H1 (cell line): ENCODE measurements at regions not wholly inside any gene's neighbourhood (a gene's known extent, or its start where the extent isn't known, plus 50 kb on each side); places are given as distances from the start of the nearest gene placed in this dataset.

Experiments
- ATF3 ChIP-seq: IDR thresholded peaks from 2 replicates; pipeline ENCODE4 v1.6.1; 2011; ENCODE audit warnings: low read depth, mild to moderate bottlenecking, low read length; ENCODE audit not compliant: insufficient read depth
- BCL11A ChIP-seq, 2 experiments: IDR thresholded peaks; one replicate each; pipeline ENCODE4 v1.6.1; 2011; ENCODE audit warnings: low read depth in 2 of 2, low read length in 2 of 2, mild to moderate bottlenecking in 2 of 2
- CHD1 ChIP-seq: IDR thresholded peaks from 2 replicates; pipeline ENCODE4 v1.6.1; 2012; ENCODE audit warnings: low read depth, low read length, improper control_type of control experiment
- CHD7 ChIP-seq: fragments of 300-600 bp; sonication (generic); IDR thresholded peaks from 2 replicates; pipeline ENCODE4 v1.7.1; 2012; ENCODE audit warnings: low read length, moderate library complexity, mild to moderate bottlenecking, inconsistent platforms; ENCODE audit not compliant: insufficient replicate concordance
- KDM4A ChIP-seq: IDR thresholded peaks from one replicate; pipeline ENCODE4 v1.7.1; 2012; ENCODE audit warnings: low read depth, mild to moderate bottlenecking, moderate library complexity, low read length, inconsistent platforms; ENCODE audit not compliant: severe bottlenecking
- SP2 ChIP-seq: IDR thresholded peaks from 2 replicates; pipeline ENCODE4 v1.6.1; 2012; ENCODE audit warnings: mild to moderate bottlenecking, low read length, inconsistent platforms
- SP4 ChIP-seq: IDR thresholded peaks from 2 replicates; pipeline ENCODE4 v1.6.1; 2012; ENCODE audit warnings: low read length, inconsistent platforms

DNA sequence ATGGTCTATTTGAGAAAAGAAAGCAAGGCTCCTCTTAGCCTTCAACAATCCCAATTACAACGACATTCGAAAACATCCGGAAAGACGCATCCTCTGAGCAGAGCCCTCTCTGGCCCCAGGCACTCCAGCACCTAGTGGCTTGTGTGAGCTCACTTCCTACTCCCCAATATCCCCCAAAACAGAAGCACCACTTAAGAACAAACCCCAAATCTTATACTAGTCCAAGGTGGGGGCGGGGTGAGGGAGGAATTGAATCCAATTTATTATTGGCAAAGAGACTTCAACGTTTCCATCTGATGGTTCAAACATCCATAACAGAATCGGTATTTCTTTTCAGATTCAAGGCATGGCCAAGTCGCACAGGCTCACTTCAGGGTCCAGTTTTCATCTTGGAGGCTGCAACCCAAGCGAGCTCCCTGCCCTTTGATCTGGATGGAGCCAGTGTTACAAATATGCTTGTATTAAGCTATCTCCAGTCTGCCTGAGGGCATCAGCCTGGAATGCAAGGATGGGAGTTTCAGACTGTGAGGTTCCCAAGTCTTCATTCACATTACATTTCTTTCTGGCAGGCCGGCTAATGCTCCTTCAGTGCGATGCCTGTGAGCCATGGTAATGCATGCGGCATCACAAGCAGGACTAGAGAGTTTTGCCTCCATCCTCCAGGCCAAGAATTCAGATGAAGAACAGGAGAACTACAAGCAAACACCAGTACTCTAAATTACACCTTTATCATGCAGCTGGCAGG is 132.5 kb upstream of the FOXN3 start (continued):
- no peak for TF ChIP-seq CHD7
- no peak for TF ChIP-seq ATF3
- no peak for TF ChIP-seq SP2
- no peak for TF ChIP-seq CHD1
- no peak for TF ChIP-seq KDM4A
- no peak for TF ChIP-seq BCL11A (IDR thresholded peaks at IDR 0.05; ENCODE audit: low read depth in 2 of 2, low read length in 2 of 2)
- no peak for TF ChIP-seq SP4
